GM18858 (cell line): ENCODE measurements at regions not wholly inside any gene's neighbourhood (a gene's known extent, or its start where the extent isn't known, plus 50 kb on each side); places are given as distances from the start of the nearest gene placed in this dataset.

Experiments used
- ATAC-seq: cut with Tn5 transposase; IDR thresholded peaks from one replicate; pipeline ENCODE4 v1.9.1; 2021; ENCODE audit not compliant: unreplicated experiment

- ATAC-seq: no peak
These were observed 293.3 kb upstream of the THBS1 start for GRCh38 chr15:39287322-39288195.

GRCh38 chr15:39290711-39291435 is 290.0 kb upstream of the THBS1 start:
- no peak for ATAC-seq

GRCh38 chr15:39291690-39292089 is 289.2 kb upstream of the THBS1 start:
- ATAC-seq: no peak

GRCh38 chr15:39296955-39297354 is 283.9 kb upstream of the THBS1 start:
- ATAC-seq: no peak

DNA sequence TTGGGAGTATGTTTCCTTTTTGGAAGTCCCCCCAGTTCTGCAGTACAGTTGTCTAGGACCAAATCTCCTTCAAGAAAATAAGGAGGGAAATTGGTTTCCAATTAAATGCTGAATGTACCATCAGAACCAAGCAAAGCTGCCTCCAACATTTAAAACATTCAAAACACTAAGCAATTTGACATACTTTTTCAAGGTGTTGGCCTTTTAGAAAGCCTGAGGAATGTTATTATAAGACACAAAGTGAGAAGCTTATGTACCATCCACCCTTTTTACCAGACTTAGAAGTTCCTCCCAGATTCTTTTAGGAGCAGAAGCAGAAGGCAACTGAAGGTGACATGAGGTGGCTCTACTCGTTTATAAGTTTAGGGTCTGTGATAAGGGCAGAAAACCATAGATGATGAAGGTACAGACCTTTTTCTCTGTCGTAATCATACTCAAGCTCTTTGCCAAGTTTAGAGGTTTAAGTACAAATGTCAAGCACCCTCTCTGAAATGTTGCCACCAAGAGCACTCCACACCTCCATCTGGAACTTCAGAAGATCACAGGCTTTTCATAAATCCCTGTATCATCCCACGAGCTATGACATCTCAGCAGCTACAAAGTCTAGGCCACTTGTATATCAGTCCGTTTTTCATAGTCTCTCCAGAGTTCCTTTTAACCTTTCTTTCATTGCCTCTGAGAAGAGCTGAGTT is 282.5 kb upstream of the THBS1 start:
- no peak for ATAC-seq

DNA sequence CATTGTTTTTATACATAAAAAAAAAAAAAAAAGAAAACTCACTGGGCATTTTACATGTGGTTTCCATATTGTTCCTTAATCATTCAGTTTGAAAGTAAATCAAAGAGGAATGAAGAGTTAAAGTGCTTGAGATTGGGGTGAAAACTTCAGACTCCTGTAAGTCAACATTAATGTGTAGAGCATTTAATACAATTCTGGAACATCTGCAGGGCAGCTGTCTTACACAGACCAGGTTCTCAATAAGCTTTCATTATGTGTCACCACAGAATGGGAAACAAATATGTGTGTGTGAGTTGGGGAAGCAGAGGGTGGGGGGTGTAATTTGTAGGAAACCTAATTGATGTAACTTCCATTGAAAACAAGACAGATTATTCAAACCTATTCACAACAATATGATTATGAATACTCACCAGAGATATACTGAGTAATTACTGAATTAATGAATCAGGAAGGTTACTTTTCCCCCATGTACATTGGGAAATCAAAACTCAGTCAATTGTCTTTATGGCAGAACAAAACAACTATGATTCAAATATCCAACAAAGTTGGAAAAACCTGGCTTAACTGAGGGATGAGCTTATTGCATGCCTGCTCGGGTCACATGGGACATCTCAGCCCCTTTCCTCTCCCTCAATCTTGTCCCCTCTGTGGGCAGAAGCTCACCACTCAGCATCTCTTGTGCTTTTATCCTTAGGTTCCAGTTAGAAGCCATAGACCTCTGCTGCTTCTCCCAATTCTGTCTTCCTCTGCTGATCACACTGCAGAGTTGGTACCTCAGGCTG is 281.2 kb upstream of the THBS1 start:
- no peak for ATAC-seq

GRCh38 chr15:39300451-39301153 is 280.3 kb upstream of the THBS1 start:
- no peak for ATAC-seq

- no peak for ATAC-seq
These were observed 279.3 kb upstream of the THBS1 start for GRCh38 chr15:39301589-39301999.

DNA sequence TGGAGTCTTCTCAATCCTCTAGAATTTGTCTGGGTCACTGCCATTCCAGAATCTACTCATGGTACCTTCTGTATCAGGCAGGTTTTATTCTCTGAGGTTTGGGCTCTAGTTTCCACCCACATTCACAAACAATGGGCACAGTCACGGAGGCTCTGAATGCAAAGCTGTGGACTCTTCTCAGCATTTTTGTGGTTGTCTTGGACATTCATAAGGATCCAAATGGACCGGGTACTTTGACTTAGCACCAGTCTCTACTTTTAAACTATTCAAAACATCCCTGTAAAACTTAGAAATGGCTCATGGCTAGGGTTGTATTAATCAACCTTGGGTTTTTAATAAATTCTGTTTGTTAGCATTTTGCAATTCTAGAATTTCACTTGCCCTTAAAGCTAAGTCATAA is 277.9 kb upstream of the THBS1 start:
- no peak for ATAC-seq

DNA sequence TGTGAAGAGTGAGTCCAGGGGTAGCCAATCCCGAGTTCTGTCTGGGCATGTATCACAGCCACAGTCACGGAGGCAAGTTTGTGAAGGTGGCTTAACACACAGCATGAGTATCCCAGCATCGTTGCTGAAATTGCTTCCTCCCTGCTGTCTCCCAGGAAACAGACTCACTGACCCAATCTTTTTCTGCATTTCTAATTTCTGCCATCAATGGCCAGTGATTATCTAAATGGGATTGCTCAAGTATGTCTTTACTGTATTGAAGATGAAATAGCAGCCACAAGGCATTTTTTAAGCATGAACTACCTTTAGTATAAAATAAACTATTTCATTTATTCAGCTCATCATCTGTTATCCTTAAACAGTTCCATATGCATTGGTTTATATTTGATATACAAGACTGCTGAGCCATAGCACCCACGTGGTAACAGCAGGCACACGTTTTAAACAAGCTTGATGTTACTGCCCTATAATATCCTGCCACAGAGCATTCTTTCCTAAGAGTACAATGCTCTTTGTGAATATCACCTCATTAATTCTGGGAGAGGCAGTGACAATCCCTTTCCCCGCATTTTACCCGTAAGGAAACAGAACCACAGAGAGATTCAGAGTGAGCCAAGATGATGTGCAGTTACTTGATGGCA is 276.6 kb upstream of the THBS1 start:
- ATAC-seq: no peak

GRCh38 chr15:39304931-39305728 is 275.7 kb upstream of the THBS1 start:
- no peak for ATAC-seq

DNA sequence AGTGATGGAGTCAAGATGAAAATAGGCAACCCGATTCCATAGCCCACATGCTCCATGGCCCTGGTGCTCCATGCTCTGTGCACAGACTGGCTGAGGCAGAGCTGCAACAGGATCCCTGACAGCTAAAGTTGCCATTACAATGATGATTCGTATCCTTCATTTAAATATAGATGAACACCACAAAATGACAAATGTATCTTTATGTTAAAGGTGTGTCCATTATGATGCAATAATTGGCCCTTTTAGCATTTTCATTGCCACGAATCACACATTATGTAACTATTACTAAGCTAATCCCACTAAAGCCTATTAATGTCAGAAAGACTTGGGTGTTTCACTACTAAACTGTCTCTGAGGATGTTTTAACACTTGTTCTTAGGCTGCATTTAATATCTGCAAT is 270.2 kb upstream of the THBS1 start:
- ATAC-seq: no peak

DNA sequence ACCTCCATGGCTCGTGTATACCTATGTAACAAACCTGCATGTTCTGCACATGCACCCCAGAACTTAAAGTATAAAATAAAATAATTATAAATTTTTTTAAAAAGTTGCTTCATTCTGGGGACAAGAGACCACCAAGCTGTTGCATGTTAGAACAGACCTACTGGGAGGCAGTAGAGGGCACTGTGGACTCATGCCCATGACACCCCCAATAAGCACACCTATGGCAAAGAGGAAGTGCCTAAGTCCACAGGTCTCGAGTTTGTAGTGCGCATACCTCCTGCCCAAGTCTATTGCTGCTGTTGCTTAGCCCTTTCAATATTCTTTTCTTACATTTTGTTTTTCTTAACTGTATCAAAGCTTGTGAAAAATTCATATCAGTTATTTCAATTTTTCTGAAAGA is 267.9 kb upstream of the THBS1 start:
- ATAC-seq: peak; percentile 68

GRCh38 chr15:39313467-39313866 is 267.4 kb upstream of the THBS1 start:
- no peak for ATAC-seq

DNA sequence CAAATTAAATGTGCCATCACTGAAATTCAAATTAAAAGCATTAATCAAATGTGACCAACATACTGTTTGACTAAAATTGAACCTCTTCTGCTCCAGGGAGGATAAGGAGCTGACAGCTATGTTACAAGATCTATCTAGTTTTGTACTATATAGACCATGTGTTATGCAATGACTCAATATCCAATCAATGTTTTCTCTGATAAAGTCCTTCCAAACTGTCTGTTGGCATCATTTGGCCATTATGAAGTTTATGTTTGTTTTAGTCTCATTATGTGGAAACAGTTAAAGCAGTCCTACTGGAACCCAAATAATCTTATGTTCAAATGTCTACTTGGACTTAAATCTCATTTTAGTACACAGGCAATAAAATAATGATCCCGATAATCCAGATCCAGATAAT is 267.0 kb upstream of the THBS1 start:
- ATAC-seq: no peak

- no peak for ATAC-seq
These were observed 265.6 kb upstream of the THBS1 start for GRCh38 chr15:39315206-39315850.

DNA sequence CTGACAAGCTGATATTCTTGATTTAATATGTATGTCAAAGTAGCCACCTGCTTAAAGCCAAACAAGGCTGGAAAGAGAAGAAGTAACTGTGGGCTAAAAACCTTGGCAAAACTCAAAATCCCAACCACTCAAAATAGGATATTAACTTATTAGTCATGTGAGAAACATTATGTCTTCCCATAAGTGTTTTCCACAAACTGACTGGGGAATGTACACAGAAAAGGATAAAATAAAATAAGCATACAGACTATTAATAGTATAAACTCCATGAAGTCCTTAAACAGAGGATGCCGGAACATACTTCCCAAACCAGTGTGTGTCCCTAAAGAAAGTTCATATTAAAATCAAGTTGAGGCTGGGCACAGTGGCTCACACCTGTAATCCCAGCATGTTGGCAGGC is 263.7 kb upstream of the THBS1 start:
- no peak for ATAC-seq

DNA sequence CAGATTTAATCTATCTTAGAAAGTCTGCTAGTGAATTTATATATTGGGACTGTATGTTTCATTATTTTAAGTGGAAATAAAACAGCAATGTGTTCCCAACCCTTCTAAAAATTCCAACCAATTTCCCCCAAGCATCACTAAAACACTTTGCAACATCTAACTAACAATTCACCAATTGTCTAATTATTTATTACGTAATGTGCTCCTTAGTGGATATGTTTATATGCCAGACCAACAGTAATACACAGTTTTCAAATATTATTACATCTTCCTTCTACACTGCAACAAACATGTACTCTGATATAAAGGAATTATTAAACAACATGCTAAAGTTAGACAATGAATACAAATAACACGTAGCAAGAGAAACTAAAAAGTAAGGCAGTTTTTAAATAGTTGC is 262.6 kb upstream of the THBS1 start:
- no peak for ATAC-seq

- ATAC-seq: no peak
These were observed 260.5 kb upstream of the THBS1 start for GRCh38 chr15:39320355-39320754.
